ENCODE measurements at regions not wholly inside any gene's neighbourhood (a gene's known extent, or its start where the extent isn't known, plus 50 kb on each side); places are given as distances from the start of the nearest gene placed in this dataset.

DNA sequence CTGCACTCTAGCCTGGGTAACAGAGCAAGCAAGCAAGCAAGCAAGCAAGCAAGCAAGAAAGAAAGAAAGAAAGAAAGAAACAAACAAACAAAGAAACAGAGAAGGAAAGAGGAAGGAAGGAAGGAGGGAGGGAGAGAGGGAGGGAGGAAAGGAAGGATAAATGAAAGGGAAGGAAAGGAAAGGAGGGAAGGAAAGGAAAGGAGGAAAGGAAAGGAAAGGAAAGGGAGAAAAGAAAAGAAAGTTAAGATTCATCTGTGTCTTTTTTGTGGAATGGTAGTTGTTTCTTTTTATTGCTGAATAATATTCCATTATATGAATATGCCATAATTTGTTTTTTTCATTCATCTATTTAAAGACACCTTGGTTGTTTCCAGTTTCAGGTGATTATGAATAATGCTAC lies 506.9 kb upstream of the NAALADL2 start:
- no peak for DNase-seq
- no peak overlapping the region for H3K4me3 ChIP-seq
- no peak for TF ChIP-seq POLR2A (IDR thresholded peaks at IDR 0.05)
- TF ChIP-seq, protein P1, sequence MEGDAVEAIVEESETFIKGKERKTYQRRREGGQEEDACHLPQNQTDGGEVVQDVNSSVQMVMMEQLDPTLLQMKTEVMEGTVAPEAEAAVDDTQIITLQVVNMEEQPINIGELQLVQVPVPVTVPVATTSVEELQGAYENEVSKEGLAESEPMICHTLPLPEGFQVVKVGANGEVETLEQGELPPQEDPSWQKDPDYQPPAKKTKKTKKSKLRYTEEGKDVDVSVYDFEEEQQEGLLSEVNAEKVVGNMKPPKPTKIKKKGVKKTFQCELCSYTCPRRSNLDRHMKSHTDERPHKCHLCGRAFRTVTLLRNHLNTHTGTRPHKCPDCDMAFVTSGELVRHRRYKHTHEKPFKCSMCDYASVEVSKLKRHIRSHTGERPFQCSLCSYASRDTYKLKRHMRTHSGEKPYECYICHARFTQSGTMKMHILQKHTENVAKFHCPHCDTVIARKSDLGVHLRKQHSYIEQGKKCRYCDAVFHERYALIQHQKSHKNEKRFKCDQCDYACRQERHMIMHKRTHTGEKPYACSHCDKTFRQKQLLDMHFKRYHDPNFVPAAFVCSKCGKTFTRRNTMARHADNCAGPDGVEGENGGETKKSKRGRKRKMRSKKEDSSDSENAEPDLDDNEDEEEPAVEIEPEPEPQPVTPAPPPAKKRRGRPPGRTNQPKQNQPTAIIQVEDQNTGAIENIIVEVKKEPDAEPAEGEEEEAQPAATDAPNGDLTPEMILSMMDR (IDR thresholded peaks at IDR 0.05) = no peak
- ATAC-seq = no peak
- no peaks in the 10 kb centered on the region for H3K4me1 ChIP-seq
- no peaks in the 10 kb centered on the region for H3K36me3 ChIP-seq
- H3K9me3 ChIP-seq = no peaks in the 10 kb centered on the region
- intact Hi-C loops (cut with DNase I) = no loop called here
- H3K27ac ChIP-seq = no peak overlapping the region
- no peaks in the 10 kb centered on the region for H3K27me3 ChIP-seq

DNA sequence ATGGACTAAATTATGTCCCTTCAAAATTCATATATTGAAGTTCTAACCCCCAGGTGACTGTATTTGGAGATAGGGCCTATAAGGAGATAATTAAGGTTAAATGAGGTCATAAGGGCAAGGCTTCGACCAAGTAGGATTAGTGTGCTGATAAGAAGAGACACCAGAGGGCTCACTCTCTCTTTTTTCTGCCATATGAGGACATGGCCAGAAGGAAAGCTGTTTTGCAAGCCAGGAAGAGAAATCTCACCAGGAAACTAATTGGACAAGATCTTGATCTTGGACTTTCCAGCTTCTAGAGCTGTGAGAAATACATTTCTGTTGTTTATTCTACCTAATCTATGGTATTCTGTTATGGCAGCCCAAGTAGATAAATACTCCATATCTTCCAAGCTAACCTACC lies 503.6 kb upstream of the NAALADL2 start:
- H3K4me1 ChIP-seq = no peaks in the 10 kb centered on the region
- 13% methylated on average over 1 of the region's 1 CpG for WGBS (ENCODE audit: insufficient coverage, low coverage, low lambda C conversion rate, missing lambda C conversion rate)
- no peaks in the 10 kb centered on the region for H3K36me3 ChIP-seq
- no peak overlapping the region for H3K4me3 ChIP-seq
- H3K9me3 ChIP-seq = no peaks in the 10 kb centered on the region
- ATAC-seq = peak in 3 of 4 donors; percentile 34 to 53 (median 51)
- TF ChIP-seq, protein P1 (IDR thresholded peaks at IDR 0.05) = peak; percentile 7 to 28 (median 11)
- TF ChIP-seq POLR2A (IDR thresholded peaks at IDR 0.05) = no peak
- no peak overlapping the region for H3K27ac ChIP-seq
- DNase-seq = no peak
- intact Hi-C loops (cut with DNase I) = no loop called here
- no peaks in the 10 kb centered on the region for H3K27me3 ChIP-seq

GRCh38 chr3:174356596-174356995 lies 502.5 kb upstream of the NAALADL2 start:
- Histone ChIP-seq H3K27me3 (no peaks in the 10 kb centered on the region), H3K4me3 (no peak overlapping the region), H3K4me1 (no peaks in the 10 kb centered on the region), H3K27ac (no peak overlapping the region), H3K9me3 (no peaks in the 10 kb centered on the region), H3K36me3 (no peaks in the 10 kb centered on the region)
- 67% methylated on average over 1 of the region's 1 CpG for WGBS (ENCODE audit: insufficient coverage, low coverage, low lambda C conversion rate, missing lambda C conversion rate)
- ATAC-seq = no peak
- no peak for TF ChIP-seq POLR2A (IDR thresholded peaks at IDR 0.05)
- TF ChIP-seq, protein P1 (IDR thresholded peaks at IDR 0.05) = no peak
- intact Hi-C loops (cut with DNase I) = no loop called here
- DNase-seq = no peak

DNA sequence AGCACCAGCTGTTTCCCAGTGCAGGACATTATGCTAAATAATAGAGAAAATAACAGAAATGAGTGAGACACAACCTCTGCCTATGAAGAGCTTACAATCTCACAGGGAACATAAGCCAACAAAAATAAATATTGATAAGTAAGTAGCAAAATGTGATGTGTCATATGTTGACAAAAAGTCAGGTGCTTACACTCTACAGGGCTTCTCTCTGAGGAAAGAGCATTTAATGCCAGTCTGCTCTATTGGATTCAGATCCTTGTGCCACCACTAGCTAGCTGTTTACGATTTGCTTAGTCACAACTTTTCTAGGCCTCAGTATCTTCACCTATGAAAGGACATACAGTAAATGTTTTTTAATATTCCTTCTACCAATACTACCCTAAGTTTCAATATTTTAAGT lies 500.9 kb upstream of the NAALADL2 start:
- DNase-seq (no peak), ATAC-seq (no peak)
- 80% methylated on average over 1 of the region's 1 CpG for WGBS (ENCODE audit: insufficient coverage, low coverage, low lambda C conversion rate, missing lambda C conversion rate)
- TF ChIP-seq, protein P1 (IDR thresholded peaks at IDR 0.05) = no peak
- TF ChIP-seq POLR2A (IDR thresholded peaks at IDR 0.05) = no peak
- no peaks in the 10 kb centered on the region for H3K36me3 ChIP-seq
- H3K27ac ChIP-seq = no peak overlapping the region
- no peaks in the 10 kb centered on the region for H3K4me1 ChIP-seq
- H3K9me3 ChIP-seq = no peaks in the 10 kb centered on the region
- intact Hi-C loops (cut with DNase I) = no loop called here
- H3K4me3 ChIP-seq = no peak overlapping the region
- H3K27me3 ChIP-seq = no peaks in the 10 kb centered on the region

- Histone ChIP-seq H3K4me3 (no peak overlapping the region), H3K9me3 (no peaks in the 10 kb centered on the region), H3K27me3 (no peaks in the 10 kb centered on the region), H3K36me3 (no peaks in the 10 kb centered on the region), H3K4me1 (no peaks in the 10 kb centered on the region), H3K27ac (no peak overlapping the region)
- ATAC-seq (no peak), DNase-seq (no peak)
- intact Hi-C loops (cut with DNase I) = no loop called here
- 83% methylated on average over 3 of the region's 3 CpGs for WGBS (ENCODE audit: insufficient coverage, low coverage, low lambda C conversion rate, missing lambda C conversion rate)
- TF ChIP-seq, protein P1 (IDR thresholded peaks at IDR 0.05) = no peak
- no peak for TF ChIP-seq POLR2A (IDR thresholded peaks at IDR 0.05)
Observed at GRCh38 chr3:174362556-174362955, 496.6 kb upstream of the NAALADL2 start.

All from right lobe of liver (tissue), 6 donors.